ENCODE measurements at regions not wholly inside any gene's neighbourhood (a gene's known extent, or its start where the extent isn't known, plus 50 kb on each side); places are given as distances from the start of the nearest gene placed in this dataset.

DNA sequence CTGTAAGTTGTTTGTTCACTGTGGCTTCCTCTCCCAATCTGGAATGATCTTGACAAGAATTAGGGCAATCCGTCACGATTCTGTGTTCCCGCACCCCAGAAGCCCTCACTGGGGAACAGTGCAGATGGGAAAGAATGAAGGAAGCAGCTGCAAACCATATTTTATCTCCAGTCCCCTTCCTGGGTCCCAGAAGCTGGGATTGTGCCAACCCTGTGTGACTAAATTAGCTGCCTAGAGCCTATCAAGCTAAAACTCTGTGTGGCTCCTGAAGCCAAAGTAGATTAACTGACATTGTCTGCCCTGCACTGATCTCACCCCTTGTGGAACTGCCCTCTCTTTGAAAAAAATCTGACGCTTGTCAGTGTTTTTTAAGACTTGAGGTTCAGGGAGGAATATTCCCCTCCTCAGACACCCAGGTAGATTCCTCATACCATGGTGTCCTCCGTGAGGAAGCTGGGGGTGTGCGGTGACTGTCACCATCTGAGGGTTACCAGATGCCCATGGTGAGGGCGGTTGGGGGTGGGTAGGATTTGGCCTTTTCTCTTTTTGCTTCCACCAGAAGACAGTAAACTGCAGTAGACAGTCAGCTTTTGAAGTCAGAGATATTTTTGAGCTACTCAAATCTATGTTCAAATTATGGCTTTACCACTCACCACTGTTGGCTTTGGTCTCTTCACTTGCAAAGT is 358.3 kb upstream of the TPM1 start:
- Histone ChIP-seq H3K27me3 (ENCODE audit: control insufficient read depth, insufficient read depth, low read length) (no peaks in the 10 kb centered on the region), H3K36me3 (ENCODE audit: control insufficient read depth, insufficient read depth, low read length) (no peaks in the 10 kb centered on the region), H3K4me3 (ENCODE audit: low read depth, low read length) (no peak overlapping the region)
- ChIA-PET CTCF (interaction anchor here (0.8 kb wide), 1 partner anchor 13 kb away, joined by 3 read pairs; no protein-coding TSS in a partner anchor), POLR2A (no interaction called here)
- no peak for DNase-seq (ENCODE audit: low read depth)
- TF ChIP-seq, protein P1, sequence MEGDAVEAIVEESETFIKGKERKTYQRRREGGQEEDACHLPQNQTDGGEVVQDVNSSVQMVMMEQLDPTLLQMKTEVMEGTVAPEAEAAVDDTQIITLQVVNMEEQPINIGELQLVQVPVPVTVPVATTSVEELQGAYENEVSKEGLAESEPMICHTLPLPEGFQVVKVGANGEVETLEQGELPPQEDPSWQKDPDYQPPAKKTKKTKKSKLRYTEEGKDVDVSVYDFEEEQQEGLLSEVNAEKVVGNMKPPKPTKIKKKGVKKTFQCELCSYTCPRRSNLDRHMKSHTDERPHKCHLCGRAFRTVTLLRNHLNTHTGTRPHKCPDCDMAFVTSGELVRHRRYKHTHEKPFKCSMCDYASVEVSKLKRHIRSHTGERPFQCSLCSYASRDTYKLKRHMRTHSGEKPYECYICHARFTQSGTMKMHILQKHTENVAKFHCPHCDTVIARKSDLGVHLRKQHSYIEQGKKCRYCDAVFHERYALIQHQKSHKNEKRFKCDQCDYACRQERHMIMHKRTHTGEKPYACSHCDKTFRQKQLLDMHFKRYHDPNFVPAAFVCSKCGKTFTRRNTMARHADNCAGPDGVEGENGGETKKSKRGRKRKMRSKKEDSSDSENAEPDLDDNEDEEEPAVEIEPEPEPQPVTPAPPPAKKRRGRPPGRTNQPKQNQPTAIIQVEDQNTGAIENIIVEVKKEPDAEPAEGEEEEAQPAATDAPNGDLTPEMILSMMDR (IDR thresholded peaks at IDR 0.05; ENCODE audit: insufficient read depth, low read depth, low read length), result no peak

DNA sequence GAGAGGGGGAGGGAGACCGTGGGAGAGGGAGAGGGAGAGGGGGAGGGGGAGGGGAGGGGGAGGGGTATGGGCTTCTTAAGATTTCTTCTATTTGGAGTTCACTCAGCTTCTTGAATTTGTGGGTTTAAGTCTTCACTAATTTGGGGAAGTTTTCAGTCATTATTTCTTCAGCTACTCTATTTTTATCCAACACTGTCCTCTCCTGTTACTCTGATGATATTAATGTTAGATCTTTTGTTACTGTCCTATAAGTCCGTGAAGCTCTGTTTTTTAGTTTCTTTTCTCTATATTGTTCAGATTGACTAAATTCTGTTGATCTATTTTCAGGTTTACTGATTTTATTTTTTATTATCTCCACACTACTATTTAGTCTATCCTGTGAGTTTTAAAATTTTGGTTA is 351.5 kb upstream of the TPM1 start:
- no peak for DNase-seq (ENCODE audit: low read depth)
- Histone ChIP-seq H3K27me3 (ENCODE audit: control insufficient read depth, insufficient read depth, low read length) (no peaks in the 10 kb centered on the region), H3K4me3 (ENCODE audit: low read depth, low read length) (no peak overlapping the region), H3K36me3 (ENCODE audit: control insufficient read depth, insufficient read depth, low read length) (peaks cover 5% of the 10 kb centered on the region)
- ChIA-PET POLR2A (no interaction called here), CTCF (interaction anchor here (0.6 kb wide), 1 partner anchor 368 kb away, joined by 3 read pairs; no protein-coding TSS in a partner anchor)
- TF ChIP-seq, protein P1 (IDR thresholded peaks at IDR 0.05; ENCODE audit: insufficient read depth, low read depth, low read length), result no peak

DNA sequence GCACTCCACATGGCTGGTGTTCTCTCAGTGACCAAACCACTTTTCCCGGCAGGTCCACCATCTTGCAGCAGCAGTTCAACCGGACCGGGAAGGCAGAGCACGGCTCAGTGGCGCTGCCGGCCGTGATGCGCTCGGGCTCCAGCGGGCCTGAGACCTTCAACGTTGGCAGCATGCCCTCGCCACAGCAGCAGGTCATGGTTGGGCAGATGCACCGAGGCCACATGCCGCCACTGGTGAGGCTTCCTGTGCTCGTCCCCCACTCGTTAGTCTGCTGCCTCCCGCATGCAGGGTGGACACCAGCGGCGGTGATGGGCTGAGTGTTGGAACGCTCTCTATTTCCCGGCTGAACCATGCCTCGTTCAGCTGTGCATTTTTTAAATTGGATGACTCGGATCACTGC is 344.9 kb upstream of the TPM1 start:
- TF ChIP-seq, protein P1 (IDR thresholded peaks at IDR 0.05; ENCODE audit: insufficient read depth, low read depth, low read length), result no peak
- DNase-seq (ENCODE audit: low read depth), result no peak
- H3K4me3 ChIP-seq (ENCODE audit: low read depth, low read length), result no peak overlapping the region
- H3K36me3 ChIP-seq (ENCODE audit: control insufficient read depth, insufficient read depth, low read length), result peaks cover 11% of the 10 kb centered on the region
- ChIA-PET POLR2A (no interaction called here), CTCF (interaction anchor here (1.1 to 1.4 kb wide), 2 partner anchors 13 to 44 kb away, joined by 3 to 4 read pairs; no protein-coding TSS in a partner anchor)
- no peaks in the 10 kb centered on the region for H3K27me3 ChIP-seq (ENCODE audit: control insufficient read depth, insufficient read depth, low read length)

DNA sequence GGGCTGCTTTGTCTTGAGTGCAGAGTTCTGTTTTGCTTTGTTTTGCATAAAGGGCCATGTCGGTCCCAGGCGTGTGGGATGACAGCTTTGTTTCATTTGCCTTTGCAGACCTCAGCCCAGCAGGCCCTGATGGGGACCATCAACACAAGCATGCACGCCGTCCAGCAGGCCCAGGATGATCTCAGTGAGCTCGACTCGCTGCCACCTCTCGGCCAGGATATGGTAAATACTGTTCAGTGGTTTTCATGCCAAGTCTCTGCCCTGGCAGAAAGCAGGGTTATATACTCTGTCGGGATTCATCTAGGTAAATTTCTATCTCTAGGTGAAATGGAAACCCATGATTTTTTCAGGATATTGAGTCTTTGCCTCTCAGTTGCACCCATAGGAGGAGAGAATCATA is 343.9 kb upstream of the TPM1 start:
- POLR2A ChIA-PET, result no interaction called here
- no peak overlapping the region for H3K4me3 ChIP-seq (ENCODE audit: low read depth, low read length)
- H3K36me3 ChIP-seq (ENCODE audit: control insufficient read depth, insufficient read depth, low read length), result peaks cover 11% of the 10 kb centered on the region
- no peak for DNase-seq (ENCODE audit: low read depth)
- TF ChIP-seq, protein P1 (IDR thresholded peaks at IDR 0.05; ENCODE audit: insufficient read depth, low read depth, low read length), result no peak
- H3K27me3 ChIP-seq (ENCODE audit: control insufficient read depth, insufficient read depth, low read length), result no peaks in the 10 kb centered on the region
- CTCF ChIA-PET, result no interaction called here

DNA sequence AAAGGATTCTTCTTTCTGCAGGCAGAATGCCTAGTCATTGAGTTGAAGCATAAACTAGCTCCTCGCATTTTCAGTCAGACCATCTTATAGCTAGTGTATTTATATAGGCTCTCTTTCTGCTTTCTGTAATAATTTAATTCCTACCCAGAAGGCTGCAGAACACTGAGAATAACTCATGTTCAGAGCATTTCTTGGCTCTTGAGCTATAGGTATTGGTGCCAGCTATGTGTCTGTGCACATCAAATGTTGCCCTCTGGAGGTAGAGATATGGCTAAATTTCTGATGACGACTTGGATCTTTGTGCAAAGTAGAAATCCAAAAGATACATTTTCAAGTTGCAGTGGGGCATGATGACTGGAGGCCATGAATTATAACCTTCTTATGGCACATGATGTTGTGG is 336.2 kb upstream of the TPM1 start:
- CTCF ChIA-PET, result interaction anchor here (0.7 kb wide), 1 partner anchor 17 kb away, joined by 3 read pairs; no protein-coding TSS in a partner anchor
- no peaks in the 10 kb centered on the region for H3K27me3 ChIP-seq (ENCODE audit: control insufficient read depth, insufficient read depth, low read length)
- H3K4me3 ChIP-seq (ENCODE audit: low read depth, low read length), result no peak overlapping the region
- DNase-seq (ENCODE audit: low read depth), result no peak
- peaks cover 7% of the 10 kb centered on the region for H3K36me3 ChIP-seq (ENCODE audit: control insufficient read depth, insufficient read depth, low read length)
- TF ChIP-seq, protein P1 (IDR thresholded peaks at IDR 0.05; ENCODE audit: insufficient read depth, low read depth, low read length), result no peak
- POLR2A ChIA-PET, result no interaction called here
